ENCODE measurements at regions not wholly inside any gene's neighbourhood (a gene's known extent, or its start where the extent isn't known, plus 50 kb on each side); places are given as distances from the start of the nearest gene placed in this dataset.

DNA sequence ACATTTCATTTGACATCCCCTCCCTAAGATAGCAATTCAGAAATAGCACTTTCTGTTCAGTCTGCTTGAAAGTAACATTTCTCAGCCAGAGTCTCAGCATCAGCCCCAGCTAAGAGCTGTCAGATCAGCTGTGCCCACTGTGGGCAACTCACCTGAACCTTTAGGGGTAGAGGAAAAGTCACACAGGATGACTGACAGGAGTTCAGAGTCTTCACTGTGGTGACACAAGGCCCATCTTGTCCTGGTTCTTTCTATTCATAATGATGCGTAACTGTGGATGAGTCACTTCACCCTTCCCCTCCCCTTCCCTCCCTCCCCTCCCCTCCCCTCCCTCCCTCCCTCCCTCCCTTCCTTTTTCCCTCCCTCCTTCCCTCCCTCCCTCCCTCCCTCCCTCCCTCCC lies 96.1 kb upstream of the RASGRP1 start:
- TF ChIP-seq YY1 (IDR thresholded peaks at IDR 0.05; ENCODE audit: insufficient read depth, insufficient read length) (no peak), ZNF274 (IDR thresholded peaks at IDR 0.05; ENCODE audit: low read depth, low read length) (no peak)
